BJ (cell line): ENCODE measurements at regions not wholly inside any gene's neighbourhood (a gene's known extent, or its start where the extent isn't known, plus 50 kb on each side); places are given as distances from the start of the nearest gene placed in this dataset.
"Not testable (repeated sequence)": the region's sequence is repeated elsewhere in the genome, so short reads cannot be mapped to it uniquely, and the experiment has no call there.

ENCODE experiments used
- CTCF ChIA-PET: fragments of 350-600 bp; formaldehyde crosslinking; extraction: SDS; loops from one replicate; lab custom pipeline; 2021; ENCODE audit warnings: antibody characterized with exemption, inconsistent platforms; lab: Yijun Ruan, JAX
- POLR2A ChIA-PET: fragments of 300-600 bp; sonication (Branson Sonifier 250); formaldehyde crosslinking; extraction: SDS; loops from one replicate; lab custom pipeline; 2021; ENCODE audit warnings: antibody characterized with exemption; lab: Charles Lee
- DNase-seq: peaks from one replicate; pipeline ENCODE4 v3.0.0-alpha.2; 2011; ENCODE audit warnings: low read depth
- H3K27me3 ChIP-seq: 2 replicates; pipeline ENCODE4 v1.6.0; 2011; ENCODE audit warnings: low read length; ENCODE audit not compliant: control insufficient read depth, insufficient read depth
- H3K36me3 ChIP-seq: 2 replicates; pipeline ENCODE4 v1.5.1; 2011; ENCODE audit warnings: low read length; ENCODE audit not compliant: control insufficient read depth, insufficient read depth
- H3K4me3 ChIP-seq: 2 replicates; pipeline ENCODE4 v1.5.1; 2011; ENCODE audit warnings: low read depth, mild to moderate bottlenecking, control low read depth, low read length
- TF ChIP-seq, protein P1 (sequence below): IDR thresholded peaks from 2 replicates; pipeline ENCODE4 v1.5.1; 2011; ENCODE audit warnings: low read depth, mild to moderate bottlenecking, control low read depth, inconsistent platforms, low read length, moderate library complexity; ENCODE audit not compliant: insufficient read depth

- POLR2A ChIA-PET, result not testable (repeated sequence)
Measured at GRCh38 chr14:106753751-106754150, 1227.4 kb downstream of the TMEM121 start.

GRCh38 chr14:106757444-106757843 lies 1231.1 kb downstream of the TMEM121 start:
- DNase-seq, H3K36me3 ChIP-seq, H3K27me3 ChIP-seq, H3K4me3 ChIP-seq, CTCF ChIA-PET, POLR2A ChIA-PET: not testable (repeated sequence)

More at GRCh38 chr14:106753751-106754150, 1227.4 kb downstream of the TMEM121 start:
- H3K4me3 ChIP-seq, H3K36me3 ChIP-seq, CTCF ChIA-PET, DNase-seq, H3K27me3 ChIP-seq: not testable (repeated sequence)

GRCh38 chr14:106761886-106762816 lies 1235.8 kb downstream of the TMEM121 start:
- H3K4me3 ChIP-seq, H3K27me3 ChIP-seq, POLR2A ChIA-PET, CTCF ChIA-PET, H3K36me3 ChIP-seq, DNase-seq: not testable (repeated sequence)

DNA sequence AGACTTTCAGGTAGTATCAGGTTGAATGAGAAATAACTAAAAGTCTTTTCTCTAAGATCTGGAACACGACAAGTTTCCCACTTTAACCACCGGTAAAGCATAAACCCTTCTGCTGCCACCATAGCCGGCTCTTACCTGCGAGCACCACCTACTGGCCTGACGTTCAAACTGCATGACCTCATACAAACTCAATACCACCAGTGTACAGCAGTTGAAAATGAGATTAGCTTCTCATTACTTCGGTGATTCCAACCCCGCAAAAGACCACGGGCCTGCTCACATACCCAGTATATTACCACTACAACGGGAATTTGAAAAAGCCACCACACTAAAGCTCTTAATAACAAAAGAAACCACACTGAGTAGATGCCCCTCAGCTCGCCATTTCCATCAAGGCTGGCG lies 1238.6 kb downstream of the TMEM121 start:
- DNase-seq, CTCF ChIA-PET, POLR2A ChIA-PET, H3K4me3 ChIP-seq, H3K36me3 ChIP-seq, H3K27me3 ChIP-seq: not testable (repeated sequence)
- TF ChIP-seq, protein P1, sequence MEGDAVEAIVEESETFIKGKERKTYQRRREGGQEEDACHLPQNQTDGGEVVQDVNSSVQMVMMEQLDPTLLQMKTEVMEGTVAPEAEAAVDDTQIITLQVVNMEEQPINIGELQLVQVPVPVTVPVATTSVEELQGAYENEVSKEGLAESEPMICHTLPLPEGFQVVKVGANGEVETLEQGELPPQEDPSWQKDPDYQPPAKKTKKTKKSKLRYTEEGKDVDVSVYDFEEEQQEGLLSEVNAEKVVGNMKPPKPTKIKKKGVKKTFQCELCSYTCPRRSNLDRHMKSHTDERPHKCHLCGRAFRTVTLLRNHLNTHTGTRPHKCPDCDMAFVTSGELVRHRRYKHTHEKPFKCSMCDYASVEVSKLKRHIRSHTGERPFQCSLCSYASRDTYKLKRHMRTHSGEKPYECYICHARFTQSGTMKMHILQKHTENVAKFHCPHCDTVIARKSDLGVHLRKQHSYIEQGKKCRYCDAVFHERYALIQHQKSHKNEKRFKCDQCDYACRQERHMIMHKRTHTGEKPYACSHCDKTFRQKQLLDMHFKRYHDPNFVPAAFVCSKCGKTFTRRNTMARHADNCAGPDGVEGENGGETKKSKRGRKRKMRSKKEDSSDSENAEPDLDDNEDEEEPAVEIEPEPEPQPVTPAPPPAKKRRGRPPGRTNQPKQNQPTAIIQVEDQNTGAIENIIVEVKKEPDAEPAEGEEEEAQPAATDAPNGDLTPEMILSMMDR, result 0 out of 2 replicates have a peak, but pooled peaks have one; percentile 18

DNA sequence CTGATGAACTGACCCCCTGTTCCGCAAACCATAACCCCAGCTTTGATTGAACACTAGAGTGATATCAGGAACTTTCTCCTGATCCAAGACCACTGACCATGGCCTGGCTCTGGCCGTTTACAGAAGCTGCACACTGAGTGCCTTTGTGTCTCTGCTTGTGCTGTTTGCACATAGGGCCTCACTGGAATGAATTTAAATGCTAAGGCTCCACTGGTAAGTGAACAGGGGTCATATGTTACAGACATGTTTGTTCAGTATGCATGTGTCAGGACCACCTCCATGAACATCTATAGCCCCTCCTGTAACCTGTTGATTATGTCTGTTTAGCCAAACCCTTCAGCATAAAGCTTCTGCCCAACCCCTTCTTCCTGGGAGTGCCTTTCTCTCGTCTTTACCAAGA lies 1239.8 kb downstream of the TMEM121 start:
- no peaks in the 10 kb centered on the region for H3K36me3 ChIP-seq
- CTCF ChIA-PET, result no interaction called here
- no peaks in the 10 kb centered on the region for H3K27me3 ChIP-seq
- no peak overlapping the region for H3K4me3 ChIP-seq
- POLR2A ChIA-PET, result no interaction called here
- TF ChIP-seq, protein P1, result no peak
- no peak for DNase-seq

DNA sequence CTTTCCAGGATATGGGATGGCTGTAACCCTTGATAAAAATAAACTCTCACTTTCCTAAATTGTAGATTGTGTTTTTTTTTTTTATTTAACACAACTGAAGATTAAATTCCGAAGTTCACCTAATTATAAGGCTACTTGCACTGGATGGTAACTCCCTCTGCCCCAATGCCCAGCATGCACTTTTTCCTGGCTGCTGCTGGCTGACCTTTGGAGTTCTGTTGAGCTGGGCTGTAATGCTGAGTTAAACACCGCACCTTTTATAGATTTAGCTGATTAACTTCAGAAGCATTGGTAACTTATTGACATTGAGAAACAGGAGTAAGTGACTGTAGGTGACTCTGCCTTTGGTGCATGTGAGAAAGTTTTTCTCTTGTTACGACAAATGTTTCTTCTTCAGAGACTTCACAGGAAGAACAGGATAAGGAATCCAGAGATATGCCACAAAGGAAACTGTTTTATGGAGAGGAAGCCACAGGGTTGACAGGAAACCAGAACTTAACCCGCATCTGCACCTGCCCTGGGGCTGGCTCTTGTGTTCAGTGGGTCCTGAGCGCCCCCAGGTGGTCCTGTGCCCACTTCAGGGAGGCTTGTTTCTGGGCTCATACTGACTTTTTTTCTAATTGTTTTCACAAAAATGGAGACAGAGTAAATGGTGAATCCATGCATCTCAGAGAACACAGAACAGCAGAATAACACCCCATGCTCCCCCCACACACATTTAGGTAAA lies 1240.3 kb downstream of the TMEM121 start:
- CTCF ChIA-PET, DNase-seq, POLR2A ChIA-PET, H3K4me3 ChIP-seq, H3K27me3 ChIP-seq, H3K36me3 ChIP-seq: not testable (repeated sequence)

GRCh38 chr14:106768230-106768629 lies 1241.8 kb downstream of the TMEM121 start:
- POLR2A ChIA-PET, H3K36me3 ChIP-seq, DNase-seq, H3K4me3 ChIP-seq, CTCF ChIA-PET, H3K27me3 ChIP-seq: not testable (repeated sequence)

- DNase-seq, H3K36me3 ChIP-seq, H3K27me3 ChIP-seq, POLR2A ChIA-PET, CTCF ChIA-PET, H3K4me3 ChIP-seq: not testable (repeated sequence)
Measured at GRCh38 chr14:106768972-106769700, 1242.8 kb downstream of the TMEM121 start.

DNA sequence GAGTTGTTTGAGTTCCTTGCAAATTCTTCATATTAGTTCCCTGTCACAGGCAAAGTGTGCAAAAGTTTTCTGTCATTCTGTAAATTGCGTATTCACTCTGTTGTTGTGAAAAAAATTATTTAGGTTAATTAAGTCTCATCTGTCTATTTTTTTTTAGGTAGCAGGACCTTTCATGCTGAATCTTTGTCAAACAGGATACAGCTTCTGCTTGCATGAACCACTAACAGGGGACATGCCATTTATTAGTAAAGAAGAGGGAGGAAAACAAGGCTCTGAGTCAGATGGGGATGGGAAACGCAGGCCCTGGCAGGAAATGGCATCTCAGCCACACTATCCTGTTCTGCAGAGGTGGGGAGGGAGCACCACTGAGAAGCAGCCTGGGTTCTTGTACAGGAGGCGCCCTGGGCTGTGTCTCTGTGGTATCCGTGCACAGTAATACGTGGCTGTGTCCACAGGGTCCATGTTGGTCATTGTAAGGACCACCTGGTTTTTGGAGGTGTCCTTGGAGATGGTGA lies 1243.8 kb downstream of the TMEM121 start:
- H3K4me3 ChIP-seq, DNase-seq, H3K27me3 ChIP-seq, POLR2A ChIA-PET, CTCF ChIA-PET, H3K36me3 ChIP-seq: not testable (repeated sequence)

GRCh38 chr14:106774889-106775480 lies 1248.6 kb downstream of the TMEM121 start:
- H3K36me3 ChIP-seq, POLR2A ChIA-PET, CTCF ChIA-PET, DNase-seq, H3K27me3 ChIP-seq, H3K4me3 ChIP-seq: not testable (repeated sequence)
